Right lobe of liver (tissue), 6 donors: ENCODE measurements at regions not wholly inside any gene's neighbourhood (a gene's known extent, or its start where the extent isn't known, plus 50 kb on each side); places are given as distances from the start of the nearest gene placed in this dataset.

ENCODE experiments used
- ATAC-seq, 4 donors: fragments of 200-7000 bp; cut with Tn5 transposase; one replicate each; pipeline ENCODE4 v1.9.1; 2020; ENCODE audit warnings: mild to moderate bottlenecking in 4 of 4, moderate library complexity in 4 of 4
- DNase-seq, 3 donors: peaks; one replicate each; pipeline ENCODE4 v3.0.0-alpha.2; 2020
- H3K27ac ChIP-seq, 3 donors: fragments of 200-600 bp; one replicate each; pipeline ENCODE4 v1.8.0; 2022
- H3K27me3 ChIP-seq, 2 donors: fragments of 200-600 bp; one replicate each; pipeline ENCODE4 v1.8.0; 2022
- H3K36me3 ChIP-seq, 4 donors: fragments of 200-600 bp; sonication (generic) in 1 of 4; one replicate each; pipeline versions ENCODE4 v1.5.1 to v1.8.0; 2017 to 2022; ENCODE audit warnings: control low read depth in 1 of 4
- H3K4me1 ChIP-seq, 4 donors: fragments of 200-600 bp; sonication (generic) in 1 of 4; one replicate each; pipeline versions ENCODE4 v1.5.1 to v1.8.0; 2017 to 2022; ENCODE audit warnings: control low read depth in 1 of 4
- H3K4me3 ChIP-seq, 3 donors: fragments of 200-600 bp; one replicate each; pipeline ENCODE4 v1.8.0; 2022
- H3K9me3 ChIP-seq, 4 donors: fragments of 200-600 bp; sonication (generic) in 1 of 4; one replicate each; pipeline versions ENCODE4 v1.5.1 to v1.8.0; 2017 to 2022; ENCODE audit warnings: control low read depth in 1 of 4
- CTCF ChIP-seq, 4 donors: fragments of 200-600 bp in 3 of 4; fragments of 450-650 bp in 1 of 4; IDR thresholded peaks; one replicate each; pipeline versions ENCODE4 v1.5.1 to v1.8.0; 2016 to 2022; ENCODE audit warnings: antibody characterized with exemption in 4 of 4, mild to moderate bottlenecking in 2 of 4
- POLR2A ChIP-seq: fragments of 450-650 bp; IDR thresholded peaks from one replicate; pipeline ENCODE4 v1.6.1; 2017; ENCODE audit warnings: antibody characterized with exemption, mild to moderate bottlenecking
- WGBS: methylation state at CpG from one replicate; pipeline ENCODE4 v1.1.6; 2018; ENCODE audit warnings: low coverage, low lambda C conversion rate; ENCODE audit not compliant: insufficient coverage; ENCODE audit errors: missing lambda C conversion rate; 5-methylcytosine and 5-hydroxymethylcytosine counted together
- intact Hi-C, 2 donors: fragments of 100-400 bp; cut with DNase I; formaldehyde crosslinking; loops; one replicate each; pipeline versions ENCODE4 v1.11.2 to v1.14.1; 2022
- donor health status: DM: no; HTN: yes; CAD: no.
- donor health status: DM: no; HTN: no; CAD: no.
- donor health status: DM: no; HTN: no; CAD: no.
- donor health status: DM: no; HTN: yes; CAD: no.
- donor health status: DM: no; HTN: yes; CAD: no.

DNA sequence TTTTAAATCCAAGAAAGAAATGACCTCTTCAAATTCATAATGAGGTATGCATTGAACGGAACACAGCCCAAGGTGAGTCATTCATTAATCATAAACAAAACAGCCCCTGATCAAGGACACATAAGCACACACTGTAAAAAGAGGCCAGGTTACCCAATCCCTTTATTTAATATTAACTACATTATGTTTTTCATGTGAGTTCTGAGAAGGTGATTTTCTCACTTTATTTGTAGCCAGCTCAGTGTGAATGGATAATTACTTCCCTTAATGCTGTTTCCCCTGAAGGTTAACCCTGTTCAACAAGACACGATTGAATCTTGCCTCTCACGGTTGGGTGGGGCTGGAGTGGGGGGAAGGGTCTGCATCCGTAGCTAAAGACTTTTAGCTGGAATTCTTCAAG lies 257.3 kb upstream of the SALL1 start:
- intact Hi-C loops: no loop called here
- H3K36me3 ChIP-seq: no peaks in the 10 kb centered on the region
- TF ChIP-seq CTCF (IDR thresholded peaks at IDR 0.05) (no peak), POLR2A (no peak)
- no peaks in the 10 kb centered on the region for H3K27me3 ChIP-seq
- 17% methylated on average over 4 of the region's 4 CpGs for WGBS
- ATAC-seq: peak; percentile 57 to 85 (median 67)
- H3K27ac ChIP-seq: peak overlapping the region; percentile 73 to 85 (median 82)
- H3K9me3 ChIP-seq: no peaks in the 10 kb centered on the region
- H3K4me3 ChIP-seq: no peak overlapping the region
- H3K4me1 ChIP-seq: peaks cover 0 to 56% (median 19%) of the 10 kb centered on the region in 4 donors
- DNase-seq: no peak

DNA sequence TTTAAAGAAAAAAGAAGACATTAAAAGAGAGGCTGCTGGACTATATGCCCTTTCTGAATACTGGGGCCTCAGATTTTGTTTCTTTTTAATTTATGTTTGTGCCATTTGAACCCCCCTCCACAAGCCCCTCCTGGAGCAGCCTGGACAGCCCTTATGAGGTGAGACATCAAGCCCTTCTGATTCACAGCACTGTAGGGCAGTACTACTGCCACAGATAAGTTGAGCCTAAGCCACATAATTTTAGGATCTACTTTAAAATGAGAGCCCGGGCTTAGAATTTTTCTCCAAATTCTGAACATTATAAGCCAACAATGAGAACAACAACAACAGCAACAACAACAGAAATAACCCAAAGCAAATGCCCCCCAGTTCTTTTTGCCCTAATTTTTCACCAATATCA lies 256.9 kb upstream of the SALL1 start:
- TF ChIP-seq POLR2A: no peak
- TF ChIP-seq CTCF (IDR thresholded peaks at IDR 0.05): no peak
- ATAC-seq: peak in 3 of 4 donors; percentile 2 to 46 (median 25)
- Histone ChIP-seq H3K27me3 (no peaks in the 10 kb centered on the region), H3K27ac (peak overlapping the region; percentile 73 to 85 (median 82)), H3K36me3 (no peaks in the 10 kb centered on the region), H3K9me3 (no peaks in the 10 kb centered on the region), H3K4me3 (no peak overlapping the region), H3K4me1 (peaks cover 0 to 60% (median 21%) of the 10 kb centered on the region in 4 donors)
- intact Hi-C loops: no loop called here
- WGBS: 6% methylated on average over 1 of the region's 1 CpG
- no peak for DNase-seq

DNA sequence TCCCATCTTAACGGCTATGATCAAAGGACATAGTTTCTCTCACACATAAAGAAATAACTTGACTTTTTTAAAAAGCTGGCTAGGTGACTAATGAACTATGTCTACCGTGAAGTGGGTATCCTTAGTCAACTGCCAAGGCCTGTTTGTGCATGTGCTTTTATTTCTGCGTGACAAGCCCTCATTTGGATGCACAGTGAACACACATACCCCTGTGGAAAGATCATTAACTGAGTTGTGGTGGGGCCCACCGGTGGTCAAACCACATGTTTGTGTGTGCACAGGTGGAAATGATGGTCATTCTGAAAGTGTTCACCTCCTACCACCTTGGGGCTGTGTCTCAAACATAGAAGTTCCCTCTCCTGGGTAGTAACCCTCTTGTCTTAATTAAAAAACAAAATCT lies 256.1 kb upstream of the SALL1 start:
- intact Hi-C loops: no loop called here
- DNase-seq (no peak), ATAC-seq (no peak)
- TF ChIP-seq CTCF (IDR thresholded peaks at IDR 0.05) (no peak), POLR2A (no peak)
- H3K4me3 ChIP-seq: no peak overlapping the region
- H3K27me3 ChIP-seq: no peaks in the 10 kb centered on the region
- WGBS: 73% methylated on average over 3 of the region's 4 CpGs
- no peaks in the 10 kb centered on the region for H3K9me3 ChIP-seq
- H3K36me3 ChIP-seq: no peaks in the 10 kb centered on the region
- H3K4me1 ChIP-seq: peaks cover 0 to 63% (median 23%) of the 10 kb centered on the region in 4 donors
- H3K27ac ChIP-seq: peak overlapping the region; percentile 73 to 85 (median 82)

- peak overlapping the region; percentile 51 to 82 (median 81) for H3K27ac ChIP-seq
- intact Hi-C loops: no loop called here
- no peak overlapping the region for H3K4me3 ChIP-seq
- H3K9me3 ChIP-seq: no peaks in the 10 kb centered on the region
- no peak for DNase-seq
- no peak for TF ChIP-seq POLR2A
- no peak for TF ChIP-seq CTCF (IDR thresholded peaks at IDR 0.05)
- 49% methylated on average over 2 of the region's 2 CpGs for WGBS
- H3K27me3 ChIP-seq: no peaks in the 10 kb centered on the region
- H3K4me1 ChIP-seq: peaks cover 0 to 78% (median 32%) of the 10 kb centered on the region in 4 donors
- ATAC-seq: no peak
- no peaks in the 10 kb centered on the region for H3K36me3 ChIP-seq
Observed at GRCh38 chr16:51405361-51405760, 254.3 kb upstream of the SALL1 start.

GRCh38 chr16:51404386-51404785 lies 253.3 kb upstream of the SALL1 start:
- Histone ChIP-seq H3K27ac (peak overlapping the region; percentile 51 to 82 (median 81)), H3K36me3 (no peaks in the 10 kb centered on the region), H3K9me3 (no peaks in the 10 kb centered on the region), H3K27me3 (no peaks in the 10 kb centered on the region), H3K4me1 (peaks cover 0 to 78% (median 34%) of the 10 kb centered on the region in 4 donors), H3K4me3 (no peak overlapping the region)
- WGBS: 13% methylated on average over 1 of the region's 1 CpG
- intact Hi-C loops: no loop called here
- TF ChIP-seq POLR2A: no peak
- TF ChIP-seq CTCF (IDR thresholded peaks at IDR 0.05): no peak
- ATAC-seq: peak in 3 of 4 donors; percentile 25 to 49 (median 34)
- no peak for DNase-seq
